AG08395 (cell line): ENCODE measurements at regions not wholly inside any gene's neighbourhood (a gene's known extent, or its start where the extent isn't known, plus 50 kb on each side); places are given as distances from the start of the nearest gene placed in this dataset.

ENCODE experiments used
- DNase-seq: peaks from one replicate; pipeline ENCODE4 v3.0.0; 2012; ENCODE audit warnings: mixed read lengths, low spot score

DNA sequence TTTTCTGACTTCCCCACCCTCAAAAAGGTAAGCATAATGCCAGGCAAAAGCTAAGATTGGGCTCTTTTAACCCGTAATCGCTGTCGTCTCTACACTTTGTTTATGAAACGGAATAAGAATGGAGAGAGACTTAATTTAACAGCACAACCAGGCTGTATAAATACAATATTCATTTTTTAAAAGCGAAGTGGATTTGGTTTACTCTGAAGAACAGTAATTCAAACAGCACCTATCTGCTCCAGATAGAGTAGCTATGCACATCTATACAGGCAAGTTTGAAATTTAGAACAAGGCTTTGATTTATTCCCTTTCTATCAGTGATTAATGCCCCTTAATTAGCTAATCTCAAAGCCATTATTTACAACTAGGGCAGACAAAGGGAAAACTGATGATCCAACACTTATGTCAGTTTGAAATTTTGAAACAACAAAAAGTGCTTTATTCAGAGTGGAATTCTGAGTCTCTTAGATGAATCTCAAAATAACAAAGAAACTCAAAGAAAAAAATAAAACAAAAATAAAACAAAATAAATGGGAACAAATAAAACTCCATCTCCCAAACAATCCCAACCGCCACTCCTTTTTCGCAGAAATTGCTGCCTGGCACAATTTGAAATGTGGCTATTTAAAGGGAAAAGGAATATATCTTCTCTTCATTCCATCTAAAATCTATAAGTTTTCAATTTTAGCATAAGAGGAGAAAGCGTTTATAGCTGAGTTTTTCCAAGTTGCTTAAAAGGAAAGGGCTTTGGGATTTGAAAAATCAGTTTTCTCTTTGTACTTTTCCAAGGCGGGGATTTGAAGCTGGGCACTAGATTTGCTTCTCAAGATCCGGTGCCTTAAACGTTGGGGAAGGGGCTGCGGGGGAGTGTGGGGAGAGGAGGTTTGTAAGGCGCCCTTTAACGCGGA is 298.6 kb downstream of the PARP8 start:
- DNase-seq = no peak

GRCh38 chr5:50965654-50966375 is 299.4 kb downstream of the PARP8 start:
- no peak for DNase-seq

DNA sequence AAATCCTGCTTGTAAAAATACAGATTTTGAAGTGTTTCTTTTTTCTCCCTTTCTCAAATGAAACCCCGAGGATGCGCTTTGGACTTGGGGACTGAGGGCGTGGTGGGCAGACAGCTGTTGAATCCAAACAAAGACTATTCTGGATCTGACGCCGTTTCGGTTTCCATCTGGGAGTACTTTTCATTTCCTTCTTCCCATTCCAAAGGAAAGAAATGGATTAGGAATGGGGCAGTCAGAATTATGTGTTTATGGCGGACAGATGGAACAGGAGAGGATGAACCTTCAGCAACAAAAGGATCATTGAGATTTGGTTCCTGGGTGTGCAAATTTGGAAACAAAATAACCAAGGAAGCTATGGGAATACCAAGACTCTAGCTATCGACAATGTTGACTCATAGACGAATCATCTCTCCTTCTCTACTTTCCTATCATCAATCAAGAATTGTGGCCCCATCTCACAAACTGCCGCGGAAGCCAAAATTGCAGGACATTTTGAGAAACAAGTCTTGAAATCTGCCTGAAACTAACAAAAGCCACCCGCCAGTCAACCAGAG is 300.6 kb downstream of the PARP8 start:
- DNase-seq = no peak

DNA sequence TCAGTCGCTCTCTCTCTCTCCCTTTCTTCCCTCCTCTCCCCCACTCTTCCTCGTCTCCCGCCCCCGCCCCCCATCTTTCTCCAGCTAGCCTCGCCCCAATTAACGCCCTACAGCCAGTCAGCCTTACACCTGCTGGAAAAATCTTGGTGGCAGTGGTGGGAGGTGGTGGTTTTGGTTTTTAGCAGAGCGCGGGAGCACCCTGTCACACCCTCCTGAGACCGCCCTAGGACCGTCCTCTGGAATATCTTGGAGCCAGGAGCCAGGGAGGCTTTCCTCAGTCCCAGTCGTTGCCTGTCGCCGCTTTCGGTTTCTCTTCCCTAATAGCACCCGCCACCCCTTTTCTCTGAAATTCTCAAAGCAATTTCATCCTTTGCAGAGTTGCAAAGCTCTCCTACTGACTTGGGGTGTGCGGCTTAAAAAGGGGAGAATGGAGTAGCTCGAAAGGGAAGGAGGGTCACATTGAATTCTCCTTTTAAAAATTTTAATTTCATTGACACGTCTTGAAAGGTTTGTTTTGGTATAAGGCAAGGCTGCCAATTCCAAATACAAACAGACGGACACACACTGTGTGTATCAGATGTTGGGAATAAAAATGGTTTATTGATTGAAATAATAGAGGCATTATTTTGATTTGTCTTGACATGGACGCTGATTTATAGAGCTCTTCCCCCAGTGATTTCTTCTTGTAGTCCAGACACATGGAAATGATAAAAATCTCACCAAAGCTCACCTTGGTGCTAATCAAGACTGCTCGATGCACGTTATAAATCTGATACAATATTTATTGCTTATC is 301.3 kb downstream of the PARP8 start:
- DNase-seq = peak; percentile 20

GRCh38 chr5:50968356-50969149 is 302.1 kb downstream of the PARP8 start:
- DNase-seq = no peak

- DNase-seq = peak; percentile 10
Observed at GRCh38 chr5:50969151-50970031, 303.0 kb downstream of the PARP8 start.

DNA sequence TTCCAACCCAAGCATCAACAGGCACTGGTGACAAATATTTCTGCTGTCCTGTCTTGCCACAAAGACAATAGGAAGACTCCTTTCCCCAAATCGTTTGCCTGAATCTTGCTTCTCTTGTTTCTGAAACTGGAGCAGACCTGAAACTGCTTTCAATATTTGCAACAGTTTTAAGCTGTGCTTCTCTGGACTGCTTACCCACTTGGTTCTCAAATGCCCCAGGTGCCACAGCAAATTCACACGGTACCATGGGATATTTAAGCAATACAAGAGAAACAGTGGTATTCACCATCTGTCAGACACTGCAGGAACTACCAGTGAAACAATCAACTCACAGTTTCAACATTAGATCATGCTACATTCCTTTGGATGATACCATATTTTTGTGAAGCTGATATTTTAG is 309.4 kb downstream of the PARP8 start:
- DNase-seq = no peak

DNA sequence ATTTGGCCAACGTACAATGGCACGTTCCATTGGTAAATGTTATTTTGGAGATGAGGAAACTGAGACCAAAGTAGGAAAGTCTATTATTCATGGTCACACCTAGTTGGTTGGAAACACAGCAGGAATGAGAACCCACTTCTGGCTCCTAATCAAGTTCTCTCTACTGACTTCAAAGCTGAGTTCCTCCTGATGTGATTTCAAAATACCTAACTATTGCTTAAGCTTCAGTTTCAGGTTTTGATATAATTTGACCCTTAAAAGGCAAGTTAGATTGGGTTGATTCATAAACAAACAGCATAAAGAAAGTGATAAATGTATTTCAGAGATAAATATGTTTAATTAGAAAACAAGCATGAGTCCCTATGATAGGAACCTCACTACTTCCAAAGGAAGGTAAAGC is 312.5 kb downstream of the PARP8 start:
- DNase-seq = no peak

DNA sequence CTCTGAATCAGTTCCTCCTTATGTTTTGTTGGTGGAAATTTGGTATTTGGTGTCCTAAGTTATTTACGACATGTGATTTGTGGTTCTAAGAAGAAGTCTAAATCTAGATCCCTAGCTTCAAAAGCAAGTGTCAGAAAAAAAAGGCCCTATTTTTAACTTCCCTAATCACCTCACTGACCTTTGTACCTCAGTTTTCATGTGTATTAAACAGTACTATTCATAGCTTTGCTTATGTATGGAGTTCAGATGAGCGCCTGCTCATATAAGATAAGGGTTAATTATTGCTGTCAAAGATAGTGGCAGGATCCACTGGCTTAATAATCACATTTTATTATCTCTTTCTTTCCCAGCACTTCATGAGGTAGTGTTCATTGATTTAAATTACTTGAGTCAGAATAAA is 318.2 kb downstream of the PARP8 start:
- DNase-seq = no peak

GRCh38 chr5:50990296-50990924 is 324.0 kb downstream of the PARP8 start:
- DNase-seq = no peak

DNA sequence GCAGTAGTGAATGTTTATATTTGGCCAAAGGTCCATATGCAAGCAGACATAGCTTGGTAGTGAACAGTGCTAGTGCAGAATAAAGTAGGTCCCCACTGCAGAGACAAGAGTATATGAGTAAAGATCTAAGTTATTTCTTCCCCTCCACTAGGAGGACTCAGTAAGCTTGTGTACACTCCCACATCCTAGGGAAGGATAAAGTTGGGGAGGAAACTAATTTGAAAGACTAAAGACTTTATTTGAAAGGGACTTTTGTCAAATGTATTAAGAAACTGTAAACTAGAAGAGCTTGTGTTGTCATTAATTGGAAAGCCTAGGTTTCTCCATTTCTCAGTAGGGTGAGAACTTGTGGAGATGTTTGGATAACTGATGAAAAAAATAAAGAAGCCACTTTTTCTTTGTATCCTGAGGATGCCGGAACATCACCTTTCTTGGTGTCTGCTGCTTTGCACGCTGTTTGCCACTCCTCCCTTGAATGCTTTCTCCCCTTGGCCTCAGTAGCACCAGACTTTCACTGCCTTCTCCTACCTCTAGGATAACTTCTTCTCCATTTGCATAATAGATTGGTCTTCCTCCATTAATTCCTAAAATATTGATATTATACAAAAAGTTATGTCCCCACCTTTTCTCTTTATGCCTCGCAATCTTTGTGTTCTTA is 329.0 kb downstream of the PARP8 start:
- DNase-seq = no peak

DNA sequence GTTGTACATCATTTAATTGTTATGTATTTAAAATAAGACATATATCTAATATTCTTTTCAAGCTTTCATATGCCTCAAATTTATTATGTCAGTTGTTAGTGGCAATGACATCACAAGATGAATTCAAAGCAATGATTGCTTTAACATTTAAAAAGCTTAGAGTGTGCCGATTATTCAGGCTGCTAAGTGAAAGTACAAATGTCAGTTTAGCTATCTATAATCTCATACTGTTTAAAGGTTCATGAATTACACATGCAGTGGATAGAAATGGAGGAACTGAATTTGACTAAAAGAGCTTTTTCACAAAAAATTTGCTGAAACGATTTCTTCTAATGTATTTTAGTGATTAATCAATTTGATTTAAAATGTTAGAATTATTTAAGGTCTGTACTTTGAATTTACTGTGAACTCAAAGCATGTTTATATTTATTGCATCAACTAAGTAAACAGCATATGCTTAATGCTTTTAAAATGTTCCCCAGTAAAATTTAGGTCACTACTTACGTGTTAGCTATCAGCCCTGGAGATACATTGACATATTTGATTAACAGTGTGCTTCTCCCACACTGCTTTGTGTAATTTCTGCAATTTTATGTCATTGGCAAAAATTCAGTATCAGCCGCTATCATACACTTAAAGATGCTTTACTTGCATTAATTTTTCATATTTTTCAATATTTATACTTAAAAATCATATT is 334.9 kb downstream of the PARP8 start:
- no peak for DNase-seq

GRCh38 chr5:51002368-51002767 is 335.9 kb downstream of the PARP8 start:
- no peak for DNase-seq

GRCh38 chr5:51013036-51013435 is 346.6 kb downstream of the PARP8 start:
- no peak for DNase-seq

- no peak for DNase-seq
Observed at GRCh38 chr5:51018423-51018822, 352.0 kb downstream of the PARP8 start.

DNA sequence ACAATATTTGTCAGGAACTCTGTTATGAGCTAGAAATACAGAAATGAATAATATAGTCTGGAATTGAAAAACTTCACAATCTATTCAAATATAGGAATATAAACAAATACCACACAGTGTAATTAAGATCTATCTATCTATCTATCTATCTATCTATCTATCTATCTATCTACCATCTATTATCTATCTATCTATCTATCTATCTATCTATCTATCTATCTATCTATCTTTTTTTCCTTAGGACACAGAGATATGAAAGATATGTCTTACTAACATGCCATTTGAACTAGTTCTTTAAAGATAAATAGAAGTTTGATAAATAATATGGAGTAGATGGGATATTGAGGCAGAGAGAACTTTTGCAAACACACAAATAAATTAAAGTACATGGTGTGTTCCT is 357.8 kb downstream of the PARP8 start:
- no peak for DNase-seq

GRCh38 chr5:51027271-51027670 is 356.0 kb upstream of the ISL1 start:
- DNase-seq = no peak

DNA sequence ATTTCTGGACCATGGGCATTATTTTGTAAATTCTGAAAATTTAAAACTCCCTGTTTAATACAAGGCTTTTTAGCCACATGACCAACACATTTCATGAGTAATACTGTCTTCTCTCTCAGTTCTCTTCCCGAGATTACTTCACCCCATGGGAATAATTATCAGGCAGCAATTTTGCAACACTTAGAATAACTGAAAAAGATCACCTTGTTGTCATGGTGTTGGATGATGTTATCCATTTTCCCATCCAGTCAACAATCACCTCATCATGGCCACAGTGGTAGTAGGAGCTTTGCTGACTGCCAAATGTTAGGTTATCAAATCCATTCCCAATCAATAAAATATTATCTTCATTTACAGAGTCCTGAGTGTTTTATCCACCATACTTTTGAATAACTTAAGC is 354.9 kb upstream of the ISL1 start:
- no peak for DNase-seq

DNA sequence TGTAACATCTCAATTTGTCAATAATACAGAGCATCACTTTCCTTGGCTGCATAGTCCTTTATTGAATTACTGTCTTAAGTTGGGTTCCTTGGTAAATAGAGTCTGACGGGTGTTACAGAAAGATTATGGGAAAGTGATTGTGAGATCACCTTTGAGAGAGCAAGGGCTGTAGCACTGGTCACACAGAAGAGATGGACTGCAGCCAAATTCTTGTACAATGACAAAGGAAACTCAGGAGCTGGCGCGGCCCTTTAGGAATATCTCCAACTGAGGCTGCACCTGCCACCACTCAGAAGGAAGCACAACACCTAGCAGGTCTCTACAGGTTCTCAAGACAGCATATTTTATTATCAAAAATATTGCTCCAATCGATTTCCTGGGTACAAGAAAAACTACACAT is 350.0 kb upstream of the ISL1 start:
- no peak for DNase-seq
